ENCODE measurements at regions not wholly inside any gene's neighbourhood (a gene's known extent, or its start where the extent isn't known, plus 50 kb on each side); places are given as distances from the start of the nearest gene placed in this dataset.

- H3K9me3 ChIP-seq (ENCODE audit: control insufficient read depth, low read depth, low read length) = no peaks in the 10 kb centered on the region
- Mint-ChIP-seq H3K4me3 (no peak overlapping the region; a peak in 1 of 5 replicates), H3K27ac (no peak overlapping the region), H3K36me3 (ENCODE audit: insufficient read depth in 1 of 3, low read depth in 3 of 3) (peaks cover 0 to 6% (median under 1%) of the 10 kb centered on the region in 3 experiments; a peak in 1 of 7 replicates), H3K4me1 (no peaks in the 10 kb centered on the region), H3K9me3 (peaks cover 58 to 71% of the 10 kb centered on the region in 2 experiments), H3K27me3 (ENCODE audit: low read depth) (peaks cover 16% of the 10 kb centered on the region)
- H3K79me2 ChIP-seq (ENCODE audit: insufficient read depth, low read length) = no peaks in the 10 kb centered on the region
- no peak overlapping the region for H4K91ac ChIP-seq (ENCODE audit: insufficient read length, low read depth, low read length)
- H2BK20ac ChIP-seq (ENCODE audit: low read depth, low read length, poor library complexity, severe bottlenecking) = no peak overlapping the region
- H2BK5ac ChIP-seq (ENCODE audit: insufficient read length, low read length) = no peak overlapping the region
- no peak overlapping the region for H3K27ac ChIP-seq (ENCODE audit: insufficient read length, low read depth, low read length)
- no peaks in the 10 kb centered on the region for H4K20me1 ChIP-seq (ENCODE audit: control insufficient read depth, insufficient read depth, insufficient read length)
- H3K9ac ChIP-seq (ENCODE audit: extremely low read depth, insufficient read length, low read length) = no peak overlapping the region
- H4K8ac ChIP-seq (replicated peaks; ENCODE audit: insufficient read length, low read depth, low read length) = no peak overlapping the region
- no peak overlapping the region for H4K5ac ChIP-seq (ENCODE audit: insufficient read length, low read depth, low read length)
- H3T11ph ChIP-seq (ENCODE audit: low read length) = no peak overlapping the region
- no peak overlapping the region for H3K18ac ChIP-seq (ENCODE audit: insufficient read length, low read depth, low read length)
- no peaks in the 10 kb centered on the region for H3K27me3 ChIP-seq (ENCODE audit: insufficient read depth, low read length)
- no peak overlapping the region for H3K56ac ChIP-seq (ENCODE audit: insufficient read length, low read depth, low read length)
- no peaks in the 10 kb centered on the region for H3K79me1 ChIP-seq (ENCODE audit: insufficient read depth, low read depth, low read length, poor library complexity, severe bottlenecking)
- TF ChIP-seq CTCF (conservative IDR thresholded peaks at IDR 0.05) = no peak
- no peak overlapping the region for H2BK120ac ChIP-seq (ENCODE audit: low read depth, low read length, poor library complexity, severe bottlenecking)
- no peak overlapping the region for H3K23ac ChIP-seq (ENCODE audit: insufficient read length, low read depth, low read length)
- no peak for DNase-seq
- no peak overlapping the region for H3K14ac ChIP-seq (ENCODE audit: insufficient read depth, low read length)
- H3K4me2 ChIP-seq (ENCODE audit: insufficient read depth, insufficient read length, low read length) = no peak overlapping the region
- no peak overlapping the region for H2BK12ac ChIP-seq (ENCODE audit: insufficient read length, low read depth, low read length)
- H3K4ac ChIP-seq (ENCODE audit: low read depth, low read length) = no peak overlapping the region
- no peak overlapping the region for H2BK15ac ChIP-seq (ENCODE audit: low read depth, low read length)
- H3K4me1 ChIP-seq (ENCODE audit: insufficient read depth, low read length) = no peaks in the 10 kb centered on the region
- H2AFZ ChIP-seq (ENCODE audit: low read length) = no peak overlapping the region
- no peaks in the 10 kb centered on the region for H3K23me2 ChIP-seq (ENCODE audit: insufficient read length, low read depth, low read length, poor library complexity, severe bottlenecking)
- no peak overlapping the region for H2AK5ac ChIP-seq (ENCODE audit: insufficient read length, low read length)
Observed at GRCh38 chrX:39268207-39268606, 466.9 kb downstream of the MID1IP1 start.

Data from H9 (cell line).